Stimulated activated CD8-positive, alpha-beta memory T cell treated with anti-CD3 and anti-CD28 coated beads, Interleukin-15, amount 100 ng/mL, for 1 hour (primary cell): ENCODE measurements at regions not wholly inside any gene's neighbourhood (a gene's known extent, or its start where the extent isn't known, plus 50 kb on each side); places are given as distances from the start of the nearest gene placed in this dataset.

ENCODE experiments used
- DNase-seq: peaks from one replicate; pipeline ENCODE4 v3.0.0-alpha.2; 2020; ENCODE audit warnings: low read depth

GRCh38 chr3:194265996-194266964 lies 84.8 kb downstream of the CPN2 start:
- no peak for DNase-seq

DNA sequence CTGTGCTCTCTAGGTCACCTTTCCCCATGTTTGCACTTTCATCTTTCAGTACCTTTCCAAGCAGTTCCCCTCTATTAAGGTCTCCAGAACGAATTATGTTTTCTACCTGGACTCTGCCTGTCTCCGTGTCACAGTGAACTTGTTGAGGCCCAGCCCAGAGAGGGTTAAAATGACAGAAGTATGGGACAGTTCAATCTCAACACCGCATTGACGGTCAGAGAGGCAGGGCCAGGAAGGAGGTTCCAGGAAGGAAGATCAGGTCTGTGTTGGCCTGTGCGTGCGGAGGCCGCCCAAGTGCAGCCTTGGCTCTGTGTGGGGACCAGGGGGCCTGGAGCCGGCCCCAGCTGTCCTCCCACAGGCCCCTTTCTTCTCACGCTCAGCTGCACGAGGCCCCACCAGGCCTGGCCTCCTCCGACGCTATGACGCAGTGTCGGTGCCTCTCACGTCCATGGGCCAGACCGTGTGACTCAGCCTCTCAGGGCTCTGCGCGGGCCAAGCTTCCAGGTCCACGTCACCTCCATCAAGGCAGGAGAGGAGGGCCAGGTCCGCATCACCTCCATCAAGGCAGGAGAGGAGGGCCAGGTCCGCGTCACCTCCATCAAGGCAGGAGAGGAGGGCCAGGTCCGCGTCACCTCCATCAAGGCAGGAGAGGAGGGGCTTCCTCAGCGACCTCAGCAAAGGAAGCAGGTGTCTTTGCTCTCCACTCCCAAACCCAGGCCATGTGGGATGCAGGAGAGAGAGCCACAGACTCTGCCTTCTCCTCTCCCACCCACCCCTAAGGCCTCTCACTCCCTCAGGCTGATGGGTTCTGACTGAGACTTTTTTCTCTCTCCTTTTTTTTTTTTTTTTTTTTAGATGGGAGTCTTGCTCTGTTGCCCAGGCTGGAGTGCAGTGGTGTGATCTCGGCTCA lies 83.1 kb downstream of the CPN2 start:
- DNase-seq, result no peak

- no peak for DNase-seq
Observed at GRCh38 chr3:194268654-194269512, 82.2 kb downstream of the CPN2 start.

DNA sequence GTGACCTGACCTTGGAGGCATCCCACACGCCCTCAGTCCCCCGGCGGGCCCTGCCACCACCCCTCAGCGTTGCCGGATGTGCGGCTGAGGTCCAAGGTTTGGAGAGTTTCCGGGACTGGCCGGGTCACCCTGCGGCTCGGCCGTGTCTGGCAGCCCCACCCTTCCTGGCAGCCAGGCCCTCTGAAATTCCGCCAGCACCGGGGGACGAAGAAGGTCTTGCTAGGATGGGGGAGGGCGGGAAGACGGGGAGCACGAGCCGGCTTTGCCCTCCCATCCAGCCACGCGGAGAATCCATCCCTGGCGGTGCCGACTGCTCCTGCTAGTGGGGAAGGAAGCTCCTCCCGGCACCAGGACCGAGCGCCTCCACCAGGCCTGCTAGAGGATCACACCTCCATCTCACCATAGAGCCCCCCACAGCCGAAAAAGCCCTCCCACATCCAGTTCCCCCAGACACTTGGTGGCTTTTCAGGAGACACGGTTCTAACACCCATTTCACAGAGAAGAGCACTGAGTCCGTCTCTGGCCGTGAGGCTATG lies 81.5 kb downstream of the CPN2 start:
- no peak for DNase-seq

- DNase-seq, result no peak
Observed at GRCh38 chr3:194270627-194271459, 80.3 kb downstream of the CPN2 start.

GRCh38 chr3:194271460-194272035 lies 79.6 kb downstream of the CPN2 start:
- no peak for DNase-seq

GRCh38 chr3:194272221-194272620 lies 78.9 kb downstream of the CPN2 start:
- no peak for DNase-seq

DNA sequence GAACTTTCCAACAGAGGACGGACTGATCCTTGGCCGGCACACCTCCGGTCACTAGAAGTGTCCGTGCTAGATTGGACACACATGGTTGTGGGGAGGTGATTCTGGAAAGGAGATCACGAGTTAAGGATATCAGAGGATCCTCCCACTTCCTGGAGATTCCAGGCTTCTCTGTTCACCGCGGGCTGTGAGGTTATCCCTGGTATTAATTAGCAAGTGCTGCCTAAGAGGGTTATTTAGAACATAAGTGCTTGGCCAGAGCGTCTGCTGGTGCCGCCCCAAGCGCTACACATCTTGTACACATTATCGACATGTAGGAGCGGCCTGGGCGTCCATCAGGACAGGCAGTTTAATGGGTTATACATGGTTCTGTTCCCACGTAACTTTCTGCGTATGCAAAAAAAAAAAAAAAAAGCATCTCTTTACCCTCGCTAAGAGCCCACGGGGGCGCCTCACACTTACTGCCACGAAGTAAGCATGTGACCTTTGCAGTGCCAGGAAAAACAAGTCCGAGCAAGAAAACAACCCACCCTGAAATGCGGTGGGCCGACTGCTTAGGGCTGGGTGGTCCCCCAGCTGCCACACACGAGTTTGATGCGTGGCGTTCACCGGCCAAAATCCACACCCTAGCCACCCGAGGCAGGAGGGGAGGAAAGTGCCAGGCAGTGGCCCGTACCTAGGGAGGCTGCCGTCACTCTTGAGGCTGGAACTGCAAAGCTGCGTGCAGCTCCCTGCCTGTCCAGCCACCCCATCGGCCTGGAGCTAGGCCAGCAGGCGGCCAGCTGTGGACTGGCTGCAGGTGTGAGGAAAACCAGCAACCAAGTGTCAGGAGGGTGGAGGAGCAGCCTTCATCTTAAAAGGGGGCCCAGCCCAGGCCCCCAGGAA lies 78.0 kb downstream of the CPN2 start:
- DNase-seq, result no peak

DNA sequence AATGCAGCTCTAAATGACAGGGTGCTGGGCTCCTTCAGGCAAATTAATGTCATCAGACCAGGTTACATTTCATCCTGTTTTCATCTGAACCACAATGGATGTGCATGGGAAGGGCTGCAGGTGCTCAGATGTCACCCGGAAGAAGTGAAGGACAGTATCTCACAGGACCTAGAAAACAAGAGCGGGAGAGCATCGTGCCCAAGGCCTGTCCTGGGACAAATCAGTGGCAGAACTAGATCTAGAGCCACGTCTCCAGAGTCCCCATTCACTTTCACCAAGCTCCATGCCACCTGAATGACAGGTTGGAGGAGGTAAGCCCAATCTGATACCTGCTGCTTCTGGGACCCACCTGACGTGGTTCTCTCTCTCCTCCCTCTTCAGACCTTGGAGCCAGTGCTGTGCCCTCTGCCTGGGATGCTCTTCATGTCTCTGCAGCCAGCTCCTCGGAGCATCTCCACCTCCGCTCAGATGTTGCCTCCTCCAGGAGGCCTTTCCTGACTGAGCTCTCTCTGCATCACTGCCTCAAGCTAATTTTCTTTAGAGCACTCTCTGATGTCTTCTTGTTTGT lies 77.3 kb downstream of the CPN2 start:
- no peak for DNase-seq

DNA sequence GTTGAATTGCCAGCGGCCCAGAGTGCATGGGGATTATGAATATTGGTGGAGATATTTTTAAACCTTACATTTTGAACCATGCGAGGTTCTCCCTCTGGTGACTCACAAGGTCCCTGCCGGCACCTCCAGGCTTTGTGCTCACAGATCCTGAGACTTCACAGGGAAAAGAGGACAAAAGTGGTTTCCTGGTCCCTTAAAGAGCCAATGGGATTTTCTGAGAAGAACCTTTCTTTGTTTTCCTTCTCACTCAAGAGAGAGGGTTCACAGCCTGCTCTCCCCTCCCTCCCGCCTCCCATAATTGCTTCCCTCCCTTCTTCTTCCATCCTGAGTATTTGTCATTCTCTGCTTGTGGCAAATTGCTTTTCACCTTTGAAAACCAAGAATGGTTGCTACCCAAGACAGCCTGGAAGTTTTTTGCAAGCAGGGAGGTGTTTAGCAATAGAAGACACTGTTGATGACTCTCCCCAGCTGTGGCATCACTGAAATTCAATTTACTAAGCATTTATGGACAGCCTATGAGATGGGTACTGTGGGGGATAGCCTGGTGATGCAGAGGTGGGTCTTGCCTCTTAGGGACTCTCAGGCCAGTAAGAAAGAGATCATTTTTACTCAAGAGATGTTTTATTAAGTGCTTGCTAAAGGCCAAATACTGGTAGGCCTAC lies 76.6 kb downstream of the CPN2 start:
- no peak for DNase-seq

- DNase-seq, result no peak
Observed at GRCh38 chr3:194275291-194275690, 75.8 kb downstream of the CPN2 start.

GRCh38 chr3:194275721-194276120 lies 75.4 kb downstream of the CPN2 start:
- no peak for DNase-seq

DNA sequence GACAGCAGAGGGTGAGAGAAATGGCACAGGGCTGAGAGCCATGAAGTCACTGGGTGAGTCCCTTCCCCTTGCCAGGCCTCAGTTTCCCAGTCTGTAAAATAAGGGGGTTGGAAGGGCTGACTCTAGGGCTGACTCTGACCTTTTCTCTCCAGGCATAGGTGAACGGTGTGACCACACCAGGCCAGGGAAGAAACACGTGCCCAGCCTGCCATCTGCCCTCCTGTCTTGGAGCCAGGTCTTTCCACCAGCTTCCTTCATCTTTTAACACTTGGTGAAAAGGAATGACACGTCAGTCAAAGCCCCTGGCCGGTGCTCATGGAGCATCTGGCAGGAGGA lies 74.4 kb downstream of the CPN2 start:
- DNase-seq, result no peak

DNA sequence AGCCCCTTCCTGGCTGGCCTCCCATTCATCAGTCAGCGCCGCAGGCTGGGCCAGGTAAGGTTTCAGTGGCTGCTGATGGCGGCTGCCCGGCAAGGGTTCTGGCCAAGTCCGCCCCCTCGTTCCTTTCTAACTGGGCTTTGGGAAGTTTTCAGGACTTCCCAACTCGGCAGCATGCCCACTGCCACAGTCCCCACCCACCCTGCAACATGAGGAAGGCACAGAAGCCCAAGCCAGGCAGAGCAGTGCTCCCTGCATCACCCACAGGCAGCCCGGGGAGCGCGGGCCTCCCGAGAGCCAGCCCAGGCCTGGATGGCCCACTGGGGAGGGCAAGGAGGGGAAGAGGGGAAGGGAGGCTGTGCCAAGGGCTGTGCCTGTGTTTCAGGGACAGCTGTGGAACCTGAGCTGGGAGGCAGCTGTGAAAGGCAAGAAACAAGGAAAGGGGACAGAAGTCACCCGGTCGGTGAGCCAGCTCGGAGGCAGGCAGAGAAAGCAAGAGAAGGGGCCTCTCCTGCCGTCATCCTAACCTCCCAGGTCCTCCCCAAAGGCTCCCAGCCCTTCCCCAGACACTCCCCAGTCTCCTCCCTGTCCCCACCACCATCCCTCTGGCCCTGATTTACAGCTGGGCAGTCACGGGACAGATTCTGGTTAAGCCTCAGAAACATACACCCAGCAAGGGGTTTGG lies 73.9 kb downstream of the CPN2 start:
- DNase-seq, result no peak

GRCh38 chr3:194277786-194278130 lies 73.4 kb downstream of the CPN2 start:
- no peak for DNase-seq

- no peak for DNase-seq
Observed at GRCh38 chr3:194278186-194278845, 72.8 kb downstream of the CPN2 start.

- no peak for DNase-seq
Observed at GRCh38 chr3:194279101-194279500, 72.0 kb downstream of the CPN2 start.
